C4-2B (cell line): ENCODE measurements at regions not wholly inside any gene's neighbourhood (a gene's known extent, or its start where the extent isn't known, plus 50 kb on each side); places are given as distances from the start of the nearest gene placed in this dataset.

ENCODE experiments used
- H3K27ac ChIP-seq: fragments of 450-650 bp; 2 replicates; pipeline ENCODE4 v1.5.1; 2017
- ZFX ChIP-seq: fragments of 450-650 bp; IDR thresholded peaks from 2 replicates; pipeline ENCODE4 v1.6.1; 2017
- TF ChIP-seq, protein P1 (sequence below): fragments of 450-650 bp; conservative IDR thresholded peaks from 2 replicates; pipeline ENCODE4 v1.5.1; 2017; ENCODE audit warnings: mild to moderate bottlenecking

DNA sequence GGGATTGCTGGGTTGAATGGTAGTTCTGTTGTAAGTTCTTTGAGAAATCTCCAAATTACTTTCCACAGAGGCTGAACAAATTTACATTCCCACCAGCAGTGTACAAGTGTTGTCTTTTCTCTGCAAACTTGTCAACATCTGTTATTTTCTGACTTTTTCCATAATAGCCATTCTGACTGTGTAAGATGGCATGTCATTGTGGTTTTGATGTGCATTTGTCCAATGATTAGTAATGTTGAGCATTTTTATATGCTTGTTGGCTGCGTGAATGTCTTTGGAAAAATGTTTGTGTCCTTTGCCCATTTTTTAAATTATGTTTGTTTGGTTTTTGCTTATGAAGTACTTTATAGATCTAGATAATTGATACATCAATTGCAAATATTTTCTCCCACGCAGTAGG lies 1025.0 kb downstream of the JRKL start:
- H3K27ac ChIP-seq = no peak overlapping the region
- TF ChIP-seq ZFX = no peak
- TF ChIP-seq, protein P1, sequence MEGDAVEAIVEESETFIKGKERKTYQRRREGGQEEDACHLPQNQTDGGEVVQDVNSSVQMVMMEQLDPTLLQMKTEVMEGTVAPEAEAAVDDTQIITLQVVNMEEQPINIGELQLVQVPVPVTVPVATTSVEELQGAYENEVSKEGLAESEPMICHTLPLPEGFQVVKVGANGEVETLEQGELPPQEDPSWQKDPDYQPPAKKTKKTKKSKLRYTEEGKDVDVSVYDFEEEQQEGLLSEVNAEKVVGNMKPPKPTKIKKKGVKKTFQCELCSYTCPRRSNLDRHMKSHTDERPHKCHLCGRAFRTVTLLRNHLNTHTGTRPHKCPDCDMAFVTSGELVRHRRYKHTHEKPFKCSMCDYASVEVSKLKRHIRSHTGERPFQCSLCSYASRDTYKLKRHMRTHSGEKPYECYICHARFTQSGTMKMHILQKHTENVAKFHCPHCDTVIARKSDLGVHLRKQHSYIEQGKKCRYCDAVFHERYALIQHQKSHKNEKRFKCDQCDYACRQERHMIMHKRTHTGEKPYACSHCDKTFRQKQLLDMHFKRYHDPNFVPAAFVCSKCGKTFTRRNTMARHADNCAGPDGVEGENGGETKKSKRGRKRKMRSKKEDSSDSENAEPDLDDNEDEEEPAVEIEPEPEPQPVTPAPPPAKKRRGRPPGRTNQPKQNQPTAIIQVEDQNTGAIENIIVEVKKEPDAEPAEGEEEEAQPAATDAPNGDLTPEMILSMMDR = no peak

DNA sequence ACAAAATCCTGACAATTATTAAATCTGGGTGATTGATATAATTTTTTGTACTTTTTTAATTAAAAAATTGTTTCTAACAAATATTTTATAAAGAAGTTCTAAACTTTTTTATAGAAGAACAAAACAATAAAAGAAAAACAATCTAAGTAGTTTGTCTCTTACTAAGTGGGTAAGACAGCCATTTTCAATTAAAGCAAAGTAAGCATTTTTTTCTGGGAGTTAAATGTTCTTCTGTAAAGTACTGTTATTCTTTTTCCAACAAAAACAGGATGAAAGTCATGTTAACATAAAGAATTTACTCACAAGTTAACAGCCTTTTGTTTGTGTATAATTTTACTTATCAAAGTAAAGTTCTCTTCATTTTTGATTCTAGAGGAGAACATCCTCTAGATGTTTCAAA lies 1029.9 kb downstream of the JRKL start:
- no peak for TF ChIP-seq ZFX
- TF ChIP-seq, protein P1 = no peak
- no peak overlapping the region for H3K27ac ChIP-seq

GRCh38 chr11:97428247-97428790 lies 1038.5 kb downstream of the JRKL start:
- TF ChIP-seq, protein P1 = no peak
- no peak for TF ChIP-seq ZFX
- no peak overlapping the region for H3K27ac ChIP-seq

DNA sequence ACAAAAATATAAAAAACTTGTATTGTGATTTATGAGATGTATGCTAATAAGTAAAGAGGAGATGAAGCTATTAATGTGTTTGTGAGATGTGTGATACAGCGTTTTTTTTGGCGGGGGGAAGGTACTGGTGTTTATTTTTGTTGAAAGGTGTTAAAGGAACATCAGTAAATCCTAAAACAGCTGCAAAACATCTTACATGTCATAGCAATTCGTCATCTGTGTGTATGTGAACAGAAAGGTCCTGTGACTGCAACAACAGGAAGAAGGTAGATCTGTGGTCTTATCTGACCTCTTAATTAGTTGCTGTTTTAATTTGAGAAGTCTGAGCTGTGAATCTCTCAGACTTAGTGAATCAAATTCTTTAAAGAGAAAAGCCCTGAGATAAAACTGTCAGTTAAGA lies 1041.1 kb downstream of the JRKL start:
- no peak for TF ChIP-seq ZFX
- TF ChIP-seq, protein P1 = no peak
- no peak overlapping the region for H3K27ac ChIP-seq

- H3K27ac ChIP-seq = no peak overlapping the region
- TF ChIP-seq ZFX = no peak
- TF ChIP-seq, protein P1 = no peak
Measured at GRCh38 chr11:97432926-97433325, 1043.1 kb downstream of the JRKL start.

GRCh38 chr11:97445561-97445960 lies 1055.7 kb downstream of the JRKL start:
- TF ChIP-seq ZFX = no peak
- TF ChIP-seq, protein P1 = no peak
- H3K27ac ChIP-seq = no peak overlapping the region

GRCh38 chr11:97451441-97451840 lies 1061.6 kb downstream of the JRKL start:
- no peak overlapping the region for H3K27ac ChIP-seq
- TF ChIP-seq, protein P1 = no peak
- TF ChIP-seq ZFX = no peak
